ENCODE measurements at regions not wholly inside any gene's neighbourhood (a gene's known extent, or its start where the extent isn't known, plus 50 kb on each side); places are given as distances from the start of the nearest gene placed in this dataset.
"Not testable (repeated sequence)": the region's sequence is repeated elsewhere in the genome, so short reads cannot be mapped to it uniquely, and the experiment has no call there.

- DNase-seq: no peak
Measured at GRCh38 chr5:135154961-135155360, 120.9 kb upstream of the PITX1 start.

GRCh38 chr5:135154197-135154596 lies 120.2 kb upstream of the PITX1 start:
- DNase-seq: no peak

GRCh38 chr5:135153661-135154060 lies 119.6 kb upstream of the PITX1 start:
- DNase-seq: no peak

GRCh38 chr5:135153259-135153658 lies 119.2 kb upstream of the PITX1 start:
- no peak for DNase-seq

GRCh38 chr5:135151660-135152059 lies 117.6 kb upstream of the PITX1 start:
- DNase-seq: not testable (repeated sequence)

- DNase-seq: no peak
Measured at GRCh38 chr5:135151256-135151655, 117.2 kb upstream of the PITX1 start.

- no peak for DNase-seq
Measured at GRCh38 chr5:135150767-135151166, 116.7 kb upstream of the PITX1 start.

GRCh38 chr5:135149956-135150723 lies 116.1 kb upstream of the PITX1 start:
- DNase-seq: no peak

- no peak for DNase-seq
Measured at GRCh38 chr5:135149229-135149955, 115.4 kb upstream of the PITX1 start.

GRCh38 chr5:135147294-135148090 lies 113.5 kb upstream of the PITX1 start:
- DNase-seq: no peak

- no peak for DNase-seq
Measured at GRCh38 chr5:135145985-135146384, 112.0 kb upstream of the PITX1 start.

GRCh38 chr5:135143682-135144081 lies 109.7 kb upstream of the PITX1 start:
- DNase-seq: not testable (repeated sequence)

GRCh38 chr5:135141303-135142268 lies 107.6 kb upstream of the PITX1 start:
- no peak for DNase-seq

GRCh38 chr5:135140446-135141204 lies 106.6 kb upstream of the PITX1 start:
- peak; percentile 85 for DNase-seq

- DNase-seq: peak; percentile 85
Measured at GRCh38 chr5:135139381-135140134, 105.5 kb upstream of the PITX1 start.

- no peak for DNase-seq
Measured at GRCh38 chr5:135138116-135138850, 104.3 kb upstream of the PITX1 start.

GRCh38 chr5:135137146-135137915 lies 103.3 kb upstream of the PITX1 start:
- no peak for DNase-seq

GRCh38 chr5:135136546-135136945 lies 102.5 kb upstream of the PITX1 start:
- no peak for DNase-seq
